ENCODE measurements at regions not wholly inside any gene's neighbourhood (a gene's known extent, or its start where the extent isn't known, plus 50 kb on each side); places are given as distances from the start of the nearest gene placed in this dataset.

GRCh38 chr18:39655341-39655740, 2089.7 kb upstream of the CELF4 start:
- no peaks in the 10 kb centered on the region for H3K9me3 Mint-ChIP-seq (ENCODE audit: unreplicated experiment)
- intact Hi-C loops (cut with micrococcal nuclease) = no loop called here
- H3K27ac Mint-ChIP-seq (ENCODE audit: low read depth, unreplicated experiment) = no peak overlapping the region
- ChIA-PET CTCF (interaction anchor here (0.7 kb wide), 1 partner anchor 1129 kb away, joined by 3 read pairs; no protein-coding TSS in a partner anchor), POLR2A (interaction anchor here (1.6 kb wide), 1 partner anchor 141 kb away, joined by 3 read pairs; no protein-coding TSS in a partner anchor)
- TF ChIP-seq CTCF (IDR thresholded peaks at IDR 0.05; ENCODE audit: unreplicated experiment) = no peak
- H3K27me3 Mint-ChIP-seq (ENCODE audit: insufficient read depth, unreplicated experiment) = no peaks in the 10 kb centered on the region
- H3K4me3 Mint-ChIP-seq (ENCODE audit: unreplicated experiment) = no peak overlapping the region
- H3K4me1 Mint-ChIP-seq (ENCODE audit: insufficient read depth, unreplicated experiment) = no peaks in the 10 kb centered on the region
- no peaks in the 10 kb centered on the region for H3K36me3 Mint-ChIP-seq (ENCODE audit: insufficient read depth, unreplicated experiment)
- no TSS peak for BruUV-seq (replicated peaks)
- peak; percentile 14 for DNase-seq (ENCODE audit: unreplicated experiment)

GRCh38 chr18:39653221-39653620, 2087.6 kb upstream of the CELF4 start:
- Mint-ChIP-seq H3K27me3 (ENCODE audit: insufficient read depth, unreplicated experiment) (no peaks in the 10 kb centered on the region), H3K4me3 (ENCODE audit: unreplicated experiment) (no peak overlapping the region), H3K36me3 (ENCODE audit: insufficient read depth, unreplicated experiment) (no peaks in the 10 kb centered on the region), H3K9me3 (ENCODE audit: unreplicated experiment) (no peaks in the 10 kb centered on the region), H3K27ac (ENCODE audit: low read depth, unreplicated experiment) (no peak overlapping the region), H3K4me1 (ENCODE audit: insufficient read depth, unreplicated experiment) (peaks cover 12% of the 10 kb centered on the region)
- no peak for DNase-seq (ENCODE audit: unreplicated experiment)
- intact Hi-C loops (cut with micrococcal nuclease) = no loop called here
- CTCF ChIA-PET = no interaction called here
- POLR2A ChIA-PET = no interaction called here
- BruUV-seq (replicated peaks) = no TSS peak
- no peak for TF ChIP-seq CTCF (IDR thresholded peaks at IDR 0.05; ENCODE audit: unreplicated experiment)

- POLR2A ChIA-PET = interaction anchor here (0.7 to 1.2 kb wide), 5 partner anchors 13 to 233 kb away, joined by 3 read pairs; no protein-coding TSS in a partner anchor
- Mint-ChIP-seq H3K4me3 (ENCODE audit: unreplicated experiment) (no peak overlapping the region), H3K27me3 (ENCODE audit: insufficient read depth, unreplicated experiment) (no peaks in the 10 kb centered on the region), H3K9me3 (ENCODE audit: unreplicated experiment) (no peaks in the 10 kb centered on the region), H3K36me3 (ENCODE audit: insufficient read depth, unreplicated experiment) (no peaks in the 10 kb centered on the region), H3K4me1 (ENCODE audit: insufficient read depth, unreplicated experiment) (peaks cover 21% of the 10 kb centered on the region), H3K27ac (ENCODE audit: low read depth, unreplicated experiment) (peak overlapping the region; percentile 21)
- no peak for TF ChIP-seq CTCF (IDR thresholded peaks at IDR 0.05; ENCODE audit: unreplicated experiment)
- DNase-seq (ENCODE audit: unreplicated experiment) = no peak
- intact Hi-C loops (cut with micrococcal nuclease) = no loop called here
- CTCF ChIA-PET = interaction anchor here (0.6 to 0.7 kb wide), 2 partner anchors 29 to 157 kb away, joined by 3 read pairs; no protein-coding TSS in a partner anchor
- TSS peak; percentile 73 for BruUV-seq (replicated peaks)
Observed at GRCh38 chr18:39648616-39649015, 2083.0 kb upstream of the CELF4 start.

GRCh38 chr18:39647627-39648534, 2082.3 kb upstream of the CELF4 start:
- POLR2A ChIA-PET = interaction anchor here (0.5 to 1.2 kb wide), 5 partner anchors 12 to 1206 kb away, joined by 3 read pairs; no protein-coding TSS in a partner anchor
- no TSS peak for BruUV-seq (replicated peaks)
- H3K9me3 Mint-ChIP-seq (ENCODE audit: unreplicated experiment) = no peaks in the 10 kb centered on the region
- CTCF ChIA-PET = interaction anchor here (0.6 to 0.7 kb wide), 2 partner anchors 28 to 157 kb away, joined by 3 read pairs; no protein-coding TSS in a partner anchor
- no peaks in the 10 kb centered on the region for H3K36me3 Mint-ChIP-seq (ENCODE audit: insufficient read depth, unreplicated experiment)
- H3K27ac Mint-ChIP-seq (ENCODE audit: low read depth, unreplicated experiment) = peak overlapping the region; percentile 21
- intact Hi-C loops (cut with micrococcal nuclease) = no loop called here
- no peak overlapping the region for H3K4me3 Mint-ChIP-seq (ENCODE audit: unreplicated experiment)
- peaks cover 21% of the 10 kb centered on the region for H3K4me1 Mint-ChIP-seq (ENCODE audit: insufficient read depth, unreplicated experiment)
- TF ChIP-seq CTCF (IDR thresholded peaks at IDR 0.05; ENCODE audit: unreplicated experiment) = no peak
- peak; percentile 89 for DNase-seq (ENCODE audit: unreplicated experiment)
- H3K27me3 Mint-ChIP-seq (ENCODE audit: insufficient read depth, unreplicated experiment) = no peaks in the 10 kb centered on the region

All from MCF 10A (cell line).